Upper lobe of left lung (tissue), 6 donors: ENCODE measurements at regions not wholly inside any gene's neighbourhood (a gene's known extent, or its start where the extent isn't known, plus 50 kb on each side); places are given as distances from the start of the nearest gene placed in this dataset.

Source experiments
- ATAC-seq, 2 donors: fragments of 200-7000 bp; cut with Tn5 transposase; one replicate each; pipeline ENCODE4 v1.9.1; 2022; ENCODE audit warnings: mild to moderate bottlenecking in 2 of 2, moderate library complexity in 2 of 2; ENCODE audit not compliant: low FRiP score in 2 of 2
- DNase-seq, 2 donors: peaks; one replicate each; pipeline ENCODE4 v3.0.0-alpha.2; 2019 to 2020
- H3K27ac ChIP-seq, 4 donors: fragments of 200-600 bp; sonication (generic); one replicate each; pipeline ENCODE4 v1.5.1; 2016 to 2019
- H3K27me3 ChIP-seq, 4 donors: fragments of 200-600 bp; sonication (generic); one replicate each; pipeline ENCODE4 v1.5.1; 2017 to 2019
- H3K36me3 ChIP-seq, 4 donors: fragments of 200-600 bp; sonication (generic); one replicate each; pipeline ENCODE4 v1.5.1; 2016 to 2019
- H3K4me1 ChIP-seq, 4 donors: fragments of 200-600 bp; sonication (generic); one replicate each; pipeline ENCODE4 v1.5.1; 2018 to 2019
- H3K4me3 ChIP-seq, 4 donors: fragments of 200-600 bp; sonication (generic); one replicate each; pipeline ENCODE4 v1.5.1; 2017 to 2019; ENCODE audit warnings: mild to moderate bottlenecking in 2 of 4, moderate library complexity in 1 of 4
- H3K9me3 ChIP-seq, 4 donors: fragments of 200-600 bp; sonication (generic); one replicate each; pipeline ENCODE4 v1.5.1; 2018 to 2019
- CTCF ChIP-seq, 6 experiments: fragments of 450-650 bp in 4 of 6; fragments of 200-600 bp in 2 of 6; sonication (generic) in 2 of 6; IDR thresholded peaks; one replicate each; pipeline ENCODE4 v1.5.1; 2016 to 2019; ENCODE audit warnings: antibody characterized with exemption in 6 of 6
- EP300 ChIP-seq, 4 donors: sonication (generic); formaldehyde crosslinking; IDR thresholded peaks; one replicate each; pipeline ENCODE4 v1.5.1; 2017; ENCODE audit warnings: antibody characterized with exemption in 4 of 4, control low read depth in 2 of 4
- POLR2A ChIP-seq, 4 donors: fragments of 450-650 bp; IDR thresholded peaks; one replicate each; pipeline ENCODE4 v1.5.1; 2016 to 2017; ENCODE audit warnings: antibody characterized with exemption in 4 of 4, mild to moderate bottlenecking in 2 of 4
- POLR2AphosphoS5 ChIP-seq, 2 donors: sonication (generic); formaldehyde crosslinking; IDR thresholded peaks; one replicate each; pipeline ENCODE4 v1.5.1; 2017; ENCODE audit warnings: antibody characterized with exemption in 2 of 2
- WGBS, 2 donors: methylation state at CpG; one replicate each; pipeline ENCODE4 v1.1.5; 2017 to 2018; 5-methylcytosine and 5-hydroxymethylcytosine counted together
- donor health status: DM: no; HTN: no; CAD: no; lungs with moderate emphysema.
- donor health status: DM: no; HTN: yes; CAD: no; lungs with severe emphysema.

- H3K27me3 ChIP-seq, result no peaks in the 10 kb centered on the region
- no peak for DNase-seq
- ATAC-seq, result no peak
- no peak overlapping the region for H3K27ac ChIP-seq
- H3K36me3 ChIP-seq, result no peaks in the 10 kb centered on the region
- WGBS, 2 donors, result 88 to 98% methylated on average over 4 of the region's 4 CpGs
- no peaks in the 10 kb centered on the region for H3K4me1 ChIP-seq
- H3K4me3 ChIP-seq, result no peak overlapping the region
- no peak for TF ChIP-seq EP300 (IDR thresholded peaks at IDR 0.05)
- no peak for TF ChIP-seq POLR2AphosphoS5 (IDR thresholded peaks at IDR 0.05)
- no peak for TF ChIP-seq CTCF (IDR thresholded peaks at IDR 0.05)
- no peak for TF ChIP-seq POLR2A (IDR thresholded peaks at IDR 0.05)
- H3K9me3 ChIP-seq, result no peaks in the 10 kb centered on the region
These were observed 153.3 kb downstream of the BCHE start for GRCh38 chr3:165683947-165684346.

DNA sequence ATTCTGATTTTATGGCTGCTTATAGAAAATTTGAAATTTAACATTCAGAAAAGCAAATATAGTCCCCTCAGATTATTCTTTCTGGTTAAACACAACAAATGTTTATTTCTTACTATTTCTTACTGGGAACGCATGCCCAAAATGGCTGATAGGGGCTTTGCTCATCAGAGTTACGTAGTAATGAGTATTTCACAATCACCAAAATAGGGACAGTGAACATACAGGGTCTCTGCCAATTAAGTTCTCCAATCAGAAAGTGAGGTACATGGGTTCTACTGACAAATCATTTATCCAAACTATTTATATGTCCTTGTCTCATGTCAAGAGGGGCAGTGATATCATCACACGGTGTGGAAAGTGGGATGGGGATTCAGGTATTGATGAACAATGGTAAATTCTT is 154.5 kb downstream of the BCHE start:
- Histone ChIP-seq H3K4me1 (no peaks in the 10 kb centered on the region), H3K9me3 (no peaks in the 10 kb centered on the region), H3K4me3 (no peak overlapping the region), H3K27ac (no peak overlapping the region), H3K27me3 (no peaks in the 10 kb centered on the region), H3K36me3 (no peaks in the 10 kb centered on the region)
- ATAC-seq (no peak), DNase-seq (no peak)
- TF ChIP-seq POLR2AphosphoS5 (IDR thresholded peaks at IDR 0.05), result no peak
- TF ChIP-seq POLR2A (IDR thresholded peaks at IDR 0.05), result no peak
- 86 to 91% methylated on average over 3 of the region's 3 CpGs for WGBS, 2 donors

DNA sequence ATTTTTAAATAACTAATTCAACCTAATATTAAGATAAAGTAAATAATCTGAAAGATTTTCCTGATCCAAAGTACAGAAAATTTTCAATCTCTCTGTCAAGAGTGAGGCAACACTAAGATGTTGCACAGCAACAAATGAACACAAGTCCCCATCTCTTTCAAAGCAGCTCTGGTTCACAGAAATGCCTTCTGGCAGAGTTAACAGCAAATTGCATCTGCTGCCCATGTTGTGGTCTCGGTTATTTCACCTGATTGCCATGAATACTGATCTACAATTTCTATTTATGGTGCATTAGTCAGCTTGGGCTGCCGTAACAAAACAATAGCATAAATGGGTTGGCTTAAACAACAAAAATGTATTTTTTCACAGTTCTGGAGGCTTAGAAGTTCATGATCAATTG is 167.3 kb downstream of the BCHE start:
- H3K4me3 ChIP-seq, result no peak overlapping the region
- ATAC-seq (no peak), DNase-seq (no peak)
- H3K27ac ChIP-seq, result no peak overlapping the region
- H3K36me3 ChIP-seq, result no peaks in the 10 kb centered on the region
- peaks cover 0 to 7% (median 4%) of the 10 kb centered on the region in 4 donors for H3K9me3 ChIP-seq
- 77 to 78% methylated on average over 2 of the region's 2 CpGs for WGBS, 2 donors
- no peaks in the 10 kb centered on the region for H3K27me3 ChIP-seq
- TF ChIP-seq POLR2A (IDR thresholded peaks at IDR 0.05) (no peak), CTCF (IDR thresholded peaks at IDR 0.05) (no peak), POLR2AphosphoS5 (IDR thresholded peaks at IDR 0.05) (no peak), EP300 (IDR thresholded peaks at IDR 0.05) (no peak)
- H3K4me1 ChIP-seq, result no peaks in the 10 kb centered on the region

DNA sequence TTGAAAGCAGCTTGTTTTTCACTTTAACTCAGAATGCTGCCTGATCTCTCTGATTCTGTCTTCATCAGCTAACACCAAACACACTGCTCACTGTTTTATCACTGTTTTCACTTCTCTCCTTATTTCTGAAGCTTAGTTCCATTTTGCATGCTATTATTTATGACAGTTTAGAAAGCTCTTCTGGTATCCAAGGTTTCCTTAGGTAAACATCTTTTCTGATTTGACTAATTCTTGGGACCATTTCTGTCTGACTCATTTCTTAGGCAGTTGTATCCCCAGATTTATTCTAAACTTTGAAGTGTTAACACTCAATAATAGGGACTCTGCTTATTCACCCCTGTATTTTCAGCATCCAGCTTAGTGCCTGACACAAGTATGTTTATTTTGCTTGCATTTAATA is 167.7 kb downstream of the BCHE start:
- ATAC-seq, result no peak
- Histone ChIP-seq H3K4me1 (no peaks in the 10 kb centered on the region), H3K9me3 (peaks cover 0 to 3% (median 1%) of the 10 kb centered on the region in 4 donors), H3K4me3 (no peak overlapping the region), H3K27ac (no peak overlapping the region), H3K27me3 (no peaks in the 10 kb centered on the region), H3K36me3 (no peaks in the 10 kb centered on the region)
- no peak for TF ChIP-seq POLR2A (IDR thresholded peaks at IDR 0.05)
- no peak for TF ChIP-seq EP300 (IDR thresholded peaks at IDR 0.05)
- TF ChIP-seq CTCF (IDR thresholded peaks at IDR 0.05), result no peak
- no peak for TF ChIP-seq POLR2AphosphoS5 (IDR thresholded peaks at IDR 0.05)
- no peak for DNase-seq

GRCh38 chr3:165667676-165668075 is 169.5 kb downstream of the BCHE start:
- Histone ChIP-seq H3K27me3 (no peaks in the 10 kb centered on the region), H3K9me3 (no peaks in the 10 kb centered on the region), H3K27ac (no peak overlapping the region), H3K4me1 (no peaks in the 10 kb centered on the region), H3K4me3 (no peak overlapping the region), H3K36me3 (no peaks in the 10 kb centered on the region)
- no peak for TF ChIP-seq EP300 (IDR thresholded peaks at IDR 0.05)
- no peak for TF ChIP-seq POLR2AphosphoS5 (IDR thresholded peaks at IDR 0.05)
- no peak for TF ChIP-seq CTCF (IDR thresholded peaks at IDR 0.05)
- no peak for TF ChIP-seq POLR2A (IDR thresholded peaks at IDR 0.05)
- 91 to 93% methylated on average over 2 of the region's 2 CpGs for WGBS, 2 donors
- ATAC-seq (no peak), DNase-seq (no peak)
